ENCODE measurements at regions not wholly inside any gene's neighbourhood (a gene's known extent, or its start where the extent isn't known, plus 50 kb on each side); places are given as distances from the start of the nearest gene placed in this dataset.

DNA sequence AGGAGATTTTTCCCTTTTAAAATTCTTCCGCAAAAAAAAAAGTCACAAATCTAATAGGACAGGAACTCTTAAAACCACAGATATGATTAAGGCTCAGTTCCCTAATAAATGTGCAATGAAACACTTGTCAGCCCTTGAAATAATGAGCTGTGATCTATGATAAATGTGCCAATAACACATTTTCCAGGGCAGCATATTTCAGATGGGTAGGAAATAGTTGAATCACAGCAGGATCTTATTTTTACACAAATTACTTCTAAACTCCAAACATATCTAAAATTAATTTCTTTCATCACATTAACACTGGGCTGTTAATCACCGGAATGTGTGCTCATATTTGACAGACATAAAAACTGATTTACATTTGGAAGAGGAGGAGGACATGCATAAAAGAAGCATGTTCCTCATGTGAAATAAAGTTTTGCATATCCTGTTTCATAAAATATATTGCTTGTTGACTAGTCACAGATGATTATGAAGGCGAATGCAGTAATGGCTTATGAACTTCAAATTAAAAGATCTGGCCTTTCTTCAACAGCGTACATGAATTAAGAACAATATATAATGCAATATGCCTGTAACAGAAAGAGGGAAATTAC, 281.4 kb downstream of the PAX3 start:
- Mint-ChIP-seq H3K27ac (ENCODE audit: unreplicated experiment) (no peak overlapping the region), H3K4me1 (ENCODE audit: unreplicated experiment) (no peaks in the 10 kb centered on the region), H3K36me3 (ENCODE audit: low read depth, unreplicated experiment) (no peaks in the 10 kb centered on the region), H3K27me3 (ENCODE audit: unreplicated experiment) (no peaks in the 10 kb centered on the region), H3K9me3 (ENCODE audit: unreplicated experiment) (no peaks in the 10 kb centered on the region), H3K4me3 (ENCODE audit: unreplicated experiment) (no peak overlapping the region)
- no peak for DNase-seq (ENCODE audit: low spot score)
- TF ChIP-seq, protein P1, sequence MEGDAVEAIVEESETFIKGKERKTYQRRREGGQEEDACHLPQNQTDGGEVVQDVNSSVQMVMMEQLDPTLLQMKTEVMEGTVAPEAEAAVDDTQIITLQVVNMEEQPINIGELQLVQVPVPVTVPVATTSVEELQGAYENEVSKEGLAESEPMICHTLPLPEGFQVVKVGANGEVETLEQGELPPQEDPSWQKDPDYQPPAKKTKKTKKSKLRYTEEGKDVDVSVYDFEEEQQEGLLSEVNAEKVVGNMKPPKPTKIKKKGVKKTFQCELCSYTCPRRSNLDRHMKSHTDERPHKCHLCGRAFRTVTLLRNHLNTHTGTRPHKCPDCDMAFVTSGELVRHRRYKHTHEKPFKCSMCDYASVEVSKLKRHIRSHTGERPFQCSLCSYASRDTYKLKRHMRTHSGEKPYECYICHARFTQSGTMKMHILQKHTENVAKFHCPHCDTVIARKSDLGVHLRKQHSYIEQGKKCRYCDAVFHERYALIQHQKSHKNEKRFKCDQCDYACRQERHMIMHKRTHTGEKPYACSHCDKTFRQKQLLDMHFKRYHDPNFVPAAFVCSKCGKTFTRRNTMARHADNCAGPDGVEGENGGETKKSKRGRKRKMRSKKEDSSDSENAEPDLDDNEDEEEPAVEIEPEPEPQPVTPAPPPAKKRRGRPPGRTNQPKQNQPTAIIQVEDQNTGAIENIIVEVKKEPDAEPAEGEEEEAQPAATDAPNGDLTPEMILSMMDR (IDR thresholded peaks at IDR 0.05; ENCODE audit: unreplicated experiment): no peak

DNA sequence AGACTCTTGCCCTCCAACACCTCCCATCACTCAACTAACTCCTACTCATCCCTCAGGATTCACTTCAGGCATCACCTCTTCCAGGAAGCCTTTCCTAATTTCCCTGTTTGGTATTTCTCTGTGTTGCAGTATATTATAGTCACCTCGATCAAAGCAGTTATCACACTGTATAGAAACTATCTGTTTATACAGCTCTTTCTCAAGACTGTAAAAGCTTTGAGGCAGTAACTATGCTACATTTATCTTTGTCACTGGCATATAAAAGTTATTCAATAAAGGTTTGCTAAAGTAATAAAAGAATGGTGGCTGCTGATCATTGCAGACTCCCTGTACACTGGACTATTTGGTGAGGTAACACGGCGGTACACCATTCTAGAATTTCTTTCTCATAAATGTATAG, 284.9 kb downstream of the PAX3 start:
- no peaks in the 10 kb centered on the region for H3K36me3 Mint-ChIP-seq (ENCODE audit: low read depth, unreplicated experiment)
- H3K9me3 Mint-ChIP-seq (ENCODE audit: unreplicated experiment): no peaks in the 10 kb centered on the region

DNA sequence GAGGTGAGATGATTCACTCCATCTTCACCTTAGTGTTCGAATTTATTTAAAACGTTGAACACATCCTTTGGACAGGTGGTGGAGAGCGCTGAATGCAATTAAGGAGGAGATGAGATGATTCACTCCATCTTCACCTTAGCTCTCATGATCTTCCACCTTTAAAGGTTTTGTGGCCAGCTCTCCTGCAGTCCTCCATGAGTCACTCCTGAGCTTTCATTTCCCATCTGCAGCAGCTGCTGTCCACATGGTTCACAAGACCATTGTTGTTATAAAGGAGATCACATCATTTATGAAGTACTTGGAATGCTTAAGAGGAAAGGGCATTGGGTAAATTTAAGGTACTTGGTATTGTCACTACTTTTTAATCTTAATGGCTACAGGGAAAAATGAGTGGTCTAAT, 298.5 kb downstream of the PAX3 start:
- Mint-ChIP-seq H3K27me3 (ENCODE audit: unreplicated experiment) (peaks cover 4% of the 10 kb centered on the region), H3K4me3 (ENCODE audit: unreplicated experiment) (no peak overlapping the region), H3K36me3 (ENCODE audit: low read depth, unreplicated experiment) (no peaks in the 10 kb centered on the region), H3K4me1 (ENCODE audit: unreplicated experiment) (peaks cover 2% of the 10 kb centered on the region), H3K27ac (ENCODE audit: unreplicated experiment) (no peak overlapping the region), H3K9me3 (ENCODE audit: unreplicated experiment) (no peaks in the 10 kb centered on the region)
- TF ChIP-seq, protein P1 (IDR thresholded peaks at IDR 0.05; ENCODE audit: unreplicated experiment): no peak
- no peak for DNase-seq (ENCODE audit: low spot score)

More for the DNA sequence above, 284.9 kb downstream of the PAX3 start:
- TF ChIP-seq, protein P1 (IDR thresholded peaks at IDR 0.05; ENCODE audit: unreplicated experiment): no peak
- no peaks in the 10 kb centered on the region for H3K27me3 Mint-ChIP-seq (ENCODE audit: unreplicated experiment)
- H3K4me1 Mint-ChIP-seq (ENCODE audit: unreplicated experiment): peaks cover 4% of the 10 kb centered on the region
- no peak overlapping the region for H3K27ac Mint-ChIP-seq (ENCODE audit: unreplicated experiment)
- no peak overlapping the region for H3K4me3 Mint-ChIP-seq (ENCODE audit: unreplicated experiment)
- no peak for DNase-seq (ENCODE audit: low spot score)

DNA sequence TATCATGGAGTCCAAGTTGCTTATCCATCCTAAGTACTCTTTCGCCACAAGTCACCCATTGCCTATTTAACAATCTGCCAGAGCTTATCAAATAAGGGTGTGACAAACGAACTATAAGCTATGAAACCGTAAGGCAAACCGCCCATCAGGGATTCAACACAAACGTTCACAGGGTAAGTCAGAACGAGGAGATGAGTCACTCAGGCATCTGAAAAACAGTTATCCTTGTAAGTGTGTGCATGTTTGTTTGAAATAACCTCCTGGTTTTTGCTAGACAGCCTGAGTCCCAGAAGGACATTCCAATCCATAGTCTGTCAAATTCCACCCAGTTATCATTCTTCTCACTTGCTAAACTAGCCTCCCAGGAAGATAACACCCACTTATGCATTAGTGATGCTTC, 299.1 kb downstream of the PAX3 start:
- H3K27ac Mint-ChIP-seq (ENCODE audit: unreplicated experiment): no peak overlapping the region
- no peaks in the 10 kb centered on the region for H3K36me3 Mint-ChIP-seq (ENCODE audit: low read depth, unreplicated experiment)
- TF ChIP-seq, protein P1 (IDR thresholded peaks at IDR 0.05; ENCODE audit: unreplicated experiment): no peak
- DNase-seq (ENCODE audit: low spot score): no peak
- H3K4me3 Mint-ChIP-seq (ENCODE audit: unreplicated experiment): no peak overlapping the region
- peaks cover 4% of the 10 kb centered on the region for H3K27me3 Mint-ChIP-seq (ENCODE audit: unreplicated experiment)
- peaks cover 2% of the 10 kb centered on the region for H3K4me1 Mint-ChIP-seq (ENCODE audit: unreplicated experiment)
- no peaks in the 10 kb centered on the region for H3K9me3 Mint-ChIP-seq (ENCODE audit: unreplicated experiment)

DNA sequence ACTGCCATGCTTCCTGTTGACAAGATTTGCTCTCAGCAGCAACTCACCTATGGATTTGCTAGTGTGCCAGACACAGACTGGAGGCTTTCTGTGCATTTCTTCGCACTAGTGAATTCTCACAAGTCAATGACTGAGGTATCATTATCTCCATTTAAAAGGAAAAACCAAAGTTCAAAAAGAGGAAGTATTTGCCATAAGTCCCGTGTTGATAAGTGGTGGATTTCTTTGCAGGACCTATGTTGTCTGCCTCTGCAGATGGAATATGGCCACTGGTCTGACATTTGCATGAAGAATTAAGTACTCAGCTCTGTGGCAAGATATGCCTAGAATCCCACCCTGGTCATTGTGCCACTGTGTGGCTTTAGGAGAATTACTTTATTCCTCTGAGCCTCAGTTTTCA, 299.6 kb downstream of the PAX3 start:
- peaks cover 2% of the 10 kb centered on the region for H3K4me1 Mint-ChIP-seq (ENCODE audit: unreplicated experiment)
- H3K27ac Mint-ChIP-seq (ENCODE audit: unreplicated experiment): no peak overlapping the region
- H3K9me3 Mint-ChIP-seq (ENCODE audit: unreplicated experiment): no peaks in the 10 kb centered on the region
- DNase-seq (ENCODE audit: low spot score): no peak
- H3K36me3 Mint-ChIP-seq (ENCODE audit: low read depth, unreplicated experiment): no peaks in the 10 kb centered on the region
- H3K4me3 Mint-ChIP-seq (ENCODE audit: unreplicated experiment): no peak overlapping the region
- TF ChIP-seq, protein P1 (IDR thresholded peaks at IDR 0.05; ENCODE audit: unreplicated experiment): no peak
- H3K27me3 Mint-ChIP-seq (ENCODE audit: unreplicated experiment): peaks cover 4% of the 10 kb centered on the region
